Gastroesophageal sphincter (tissue), 3 donors: ENCODE measurements at regions not wholly inside any gene's neighbourhood (a gene's known extent, or its start where the extent isn't known, plus 50 kb on each side); places are given as distances from the start of the nearest gene placed in this dataset.

ENCODE experiments used
- POLR2A ChIP-seq, 2 donors: fragments of 450-650 bp; IDR thresholded peaks; one replicate each; pipeline ENCODE4 v1.6.1; 2017; ENCODE audit warnings: antibody characterized with exemption in 2 of 2, mild to moderate bottlenecking in 2 of 2, moderate library complexity in 1 of 2
- POLR2AphosphoS5 ChIP-seq: sonication (generic); formaldehyde crosslinking; IDR thresholded peaks from one replicate; pipeline ENCODE4 v1.6.1; 2017; ENCODE audit warnings: antibody characterized with exemption
- TF ChIP-seq, protein P1 (sequence below), 4 experiments: fragments of 200-600 bp in 2 of 4; fragments of 450-650 bp in 2 of 4; sonication (generic) in 1 of 4; IDR thresholded peaks; one replicate each; pipeline ENCODE4 v1.5.1; 2017 to 2019; ENCODE audit warnings: antibody characterized with exemption in 4 of 4, mild to moderate bottlenecking in 2 of 4, moderate library complexity in 2 of 4

DNA sequence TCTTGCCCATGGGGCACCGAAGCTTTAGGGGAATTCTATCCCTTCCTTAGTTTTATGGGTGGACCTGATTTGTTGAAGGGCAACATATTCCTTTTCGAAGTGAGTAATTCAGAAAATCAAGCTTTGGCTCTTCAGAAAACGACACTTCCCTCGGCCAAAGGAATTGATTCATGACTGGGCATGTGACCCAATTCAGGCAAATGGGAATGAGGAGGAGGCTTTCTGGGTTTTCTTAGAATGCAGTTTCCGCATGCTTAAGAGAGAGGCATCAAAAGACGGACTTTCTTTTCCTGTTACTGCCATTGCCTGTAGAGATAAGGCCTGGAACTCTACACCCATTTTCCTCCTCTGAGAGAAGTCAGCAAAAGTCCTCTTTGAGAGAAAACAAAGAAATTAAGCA is 179.5 kb downstream of the RFPL4B start:
- TF ChIP-seq, protein P1, sequence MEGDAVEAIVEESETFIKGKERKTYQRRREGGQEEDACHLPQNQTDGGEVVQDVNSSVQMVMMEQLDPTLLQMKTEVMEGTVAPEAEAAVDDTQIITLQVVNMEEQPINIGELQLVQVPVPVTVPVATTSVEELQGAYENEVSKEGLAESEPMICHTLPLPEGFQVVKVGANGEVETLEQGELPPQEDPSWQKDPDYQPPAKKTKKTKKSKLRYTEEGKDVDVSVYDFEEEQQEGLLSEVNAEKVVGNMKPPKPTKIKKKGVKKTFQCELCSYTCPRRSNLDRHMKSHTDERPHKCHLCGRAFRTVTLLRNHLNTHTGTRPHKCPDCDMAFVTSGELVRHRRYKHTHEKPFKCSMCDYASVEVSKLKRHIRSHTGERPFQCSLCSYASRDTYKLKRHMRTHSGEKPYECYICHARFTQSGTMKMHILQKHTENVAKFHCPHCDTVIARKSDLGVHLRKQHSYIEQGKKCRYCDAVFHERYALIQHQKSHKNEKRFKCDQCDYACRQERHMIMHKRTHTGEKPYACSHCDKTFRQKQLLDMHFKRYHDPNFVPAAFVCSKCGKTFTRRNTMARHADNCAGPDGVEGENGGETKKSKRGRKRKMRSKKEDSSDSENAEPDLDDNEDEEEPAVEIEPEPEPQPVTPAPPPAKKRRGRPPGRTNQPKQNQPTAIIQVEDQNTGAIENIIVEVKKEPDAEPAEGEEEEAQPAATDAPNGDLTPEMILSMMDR (IDR thresholded peaks at IDR 0.05), result no peak
- TF ChIP-seq POLR2A (IDR thresholded peaks at IDR 0.05) (no peak), POLR2AphosphoS5 (no peak)
